GM21529 (cell line): ENCODE measurements at regions not wholly inside any gene's neighbourhood (a gene's known extent, or its start where the extent isn't known, plus 50 kb on each side); places are given as distances from the start of the nearest gene placed in this dataset.
"Not testable (repeated sequence)": the region's sequence is repeated elsewhere in the genome, so short reads cannot be mapped to it uniquely, and the experiment has no call there.

ENCODE experiments used
- ATAC-seq: cut with Tn5 transposase; IDR thresholded peaks from one replicate; pipeline ENCODE4 v1.9.1; 2021; ENCODE audit not compliant: unreplicated experiment

- ATAC-seq: no peak
Measured at GRCh38 chr3:71994906-71995305, 210.0 kb upstream of the PROK2 start.

DNA sequence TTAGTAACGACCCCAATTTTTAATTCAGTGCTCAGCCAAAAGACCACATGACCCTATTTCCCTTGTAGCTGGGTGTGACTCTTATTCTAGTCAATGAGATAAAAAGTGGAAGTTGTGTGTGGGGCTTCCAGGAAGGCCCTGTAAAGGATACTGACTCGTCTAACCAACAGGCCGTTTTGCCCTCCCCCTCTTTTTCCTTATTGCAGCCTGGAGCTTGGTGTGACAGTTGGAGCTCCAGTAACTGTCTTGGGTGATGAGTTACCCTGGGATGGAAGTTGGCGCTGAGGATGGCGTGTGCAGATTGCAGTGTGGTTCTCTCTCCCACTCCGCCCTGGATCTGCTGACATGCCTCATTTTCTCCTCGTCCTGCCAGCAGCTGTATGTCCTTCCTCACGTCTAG lies 209.3 kb upstream of the PROK2 start:
- no peak for ATAC-seq

DNA sequence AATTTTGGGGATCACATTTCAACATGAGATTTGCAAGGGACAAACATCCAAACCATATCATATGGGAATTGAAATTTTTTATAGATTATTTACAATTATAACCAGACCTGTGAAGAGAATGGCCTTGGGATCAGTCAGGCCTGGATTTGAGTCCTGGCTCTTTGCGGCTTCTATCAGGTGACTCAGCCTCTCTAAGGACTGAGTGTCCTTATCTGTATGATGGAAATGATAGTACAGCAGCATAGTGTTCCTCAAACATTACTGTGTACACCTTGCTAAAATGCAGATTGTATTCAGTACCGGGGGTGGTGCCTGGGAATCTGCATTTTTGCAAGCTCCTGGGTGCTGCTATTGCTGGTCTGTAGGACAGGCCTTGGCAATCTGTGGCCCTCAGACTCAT lies 206.7 kb upstream of the PROK2 start:
- ATAC-seq: no peak

GRCh38 chr3:71991046-71991445 lies 206.1 kb upstream of the PROK2 start:
- no peak for ATAC-seq

- ATAC-seq: no peak
Measured at GRCh38 chr3:71990545-71990944, 205.6 kb upstream of the PROK2 start.

DNA sequence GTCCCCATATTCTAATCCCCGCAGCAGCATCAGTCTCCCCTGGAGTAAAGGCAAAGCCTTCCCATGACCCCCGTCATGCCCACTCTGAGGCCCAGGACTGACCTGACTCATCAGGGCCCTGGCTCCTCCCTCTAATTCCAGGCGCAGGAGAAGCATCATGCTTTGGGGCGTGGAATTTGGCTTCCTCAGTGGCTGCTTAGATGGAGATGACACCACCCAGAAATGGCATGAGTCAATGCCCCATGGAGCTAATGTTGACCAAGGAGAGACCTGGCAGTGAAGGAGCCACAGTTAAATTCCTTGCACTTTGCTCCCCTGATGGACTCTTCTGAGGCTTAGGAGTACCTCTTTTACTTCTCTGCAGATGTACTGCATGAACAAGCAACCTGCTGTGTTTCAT lies 204.2 kb upstream of the PROK2 start:
- no peak for ATAC-seq

- no peak for ATAC-seq
Measured at GRCh38 chr3:71987828-71988227, 202.9 kb upstream of the PROK2 start.

GRCh38 chr3:71987089-71987735 lies 202.3 kb upstream of the PROK2 start:
- ATAC-seq: no peak

GRCh38 chr3:71986606-71987005 lies 201.7 kb upstream of the PROK2 start:
- ATAC-seq: no peak

DNA sequence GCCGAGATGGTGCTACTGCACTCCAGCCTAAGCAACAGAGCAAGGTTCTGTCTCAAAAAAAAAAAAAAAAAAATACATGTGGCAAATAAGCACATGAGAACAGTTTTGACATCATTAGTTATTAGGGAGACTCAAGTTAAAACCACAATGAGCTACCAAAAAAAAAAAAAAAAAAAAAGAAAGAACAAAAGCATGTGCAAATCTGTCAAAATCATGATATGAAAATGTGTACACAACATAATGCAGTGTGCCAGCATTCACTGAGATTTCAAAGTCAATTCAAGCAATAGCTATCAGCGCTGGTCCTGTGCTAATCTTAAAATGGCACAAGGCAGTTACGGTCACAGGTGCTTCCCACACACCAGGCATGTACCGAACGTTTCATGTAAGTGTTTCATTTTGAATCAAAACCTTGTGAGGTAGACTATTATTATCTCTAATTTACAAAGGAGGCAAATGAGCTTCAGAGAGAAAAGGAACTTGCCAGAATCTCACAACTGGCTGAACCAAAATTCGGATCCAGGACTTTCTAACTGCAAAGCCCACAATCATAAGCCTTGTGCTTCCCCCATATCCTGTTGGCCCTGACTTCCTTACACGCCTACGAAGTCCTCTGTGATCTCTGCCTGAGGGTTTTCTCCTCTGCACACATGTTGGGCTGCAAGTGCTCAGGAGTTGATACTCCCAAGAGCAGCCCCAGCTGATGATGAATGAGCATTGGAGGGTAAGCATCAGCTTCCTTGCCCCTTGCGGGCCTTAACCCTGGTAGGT lies 200.1 kb upstream of the PROK2 start:
- ATAC-seq: peak; percentile 94

DNA sequence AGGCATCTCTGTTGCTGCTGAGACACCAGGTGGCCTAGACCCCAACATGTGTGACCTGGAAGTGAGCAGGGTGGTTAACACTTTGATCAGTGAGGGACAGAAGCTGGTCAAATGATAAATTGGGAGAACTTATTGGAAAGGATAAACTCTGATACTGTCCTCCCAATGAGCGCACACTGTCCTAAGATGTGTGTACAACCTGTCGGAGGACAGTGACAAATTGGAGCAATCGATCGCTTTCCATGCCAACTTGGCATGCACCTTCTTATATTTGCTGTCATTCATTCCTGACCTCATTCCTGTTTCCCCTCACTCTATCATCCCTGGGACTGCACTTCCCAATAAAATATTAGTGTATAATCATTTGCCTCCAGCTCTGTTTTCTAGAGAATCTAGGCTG lies 198.7 kb upstream of the PROK2 start:
- ATAC-seq: no peak

DNA sequence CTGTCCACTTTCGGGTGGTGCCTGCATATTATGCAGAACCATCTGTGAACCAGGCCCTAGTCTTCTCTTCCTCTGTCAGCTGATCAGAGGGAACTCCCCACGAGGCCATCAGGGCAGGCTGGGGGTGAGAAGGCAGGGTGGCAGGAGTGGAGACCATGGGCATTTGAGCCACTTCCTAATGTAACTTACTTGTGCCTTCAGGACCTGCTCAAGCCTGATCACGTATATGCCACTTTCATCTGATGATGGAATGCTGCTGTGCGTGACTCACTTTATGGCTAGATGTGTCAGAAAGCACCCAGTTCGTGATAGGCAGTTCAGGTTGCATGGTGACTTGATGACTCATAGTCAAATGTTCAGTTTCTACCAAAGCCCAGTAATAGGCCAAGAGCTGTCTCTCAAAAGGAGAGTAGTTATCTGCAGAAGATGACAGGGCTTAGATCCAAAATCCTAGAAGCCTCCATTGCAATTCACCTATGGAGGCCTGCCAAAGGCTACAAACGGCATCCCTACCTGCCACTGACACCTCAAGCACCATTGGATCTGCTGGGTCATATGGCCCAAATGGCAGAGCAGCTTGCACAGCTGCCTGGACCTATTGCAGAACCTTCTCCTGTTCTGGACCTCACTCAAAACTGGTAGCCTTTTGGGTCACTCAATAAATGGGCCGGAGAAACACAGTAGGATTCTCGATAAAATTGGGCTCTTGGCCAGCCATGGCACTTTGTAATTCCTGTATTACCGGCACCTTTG lies 197.7 kb upstream of the PROK2 start:
- ATAC-seq: not testable (repeated sequence)

- ATAC-seq: no peak
Measured at GRCh38 chr3:71979175-71979574, 194.2 kb upstream of the PROK2 start.

- ATAC-seq: peak; percentile 84
Measured at GRCh38 chr3:71978150-71978721, 193.3 kb upstream of the PROK2 start.

DNA sequence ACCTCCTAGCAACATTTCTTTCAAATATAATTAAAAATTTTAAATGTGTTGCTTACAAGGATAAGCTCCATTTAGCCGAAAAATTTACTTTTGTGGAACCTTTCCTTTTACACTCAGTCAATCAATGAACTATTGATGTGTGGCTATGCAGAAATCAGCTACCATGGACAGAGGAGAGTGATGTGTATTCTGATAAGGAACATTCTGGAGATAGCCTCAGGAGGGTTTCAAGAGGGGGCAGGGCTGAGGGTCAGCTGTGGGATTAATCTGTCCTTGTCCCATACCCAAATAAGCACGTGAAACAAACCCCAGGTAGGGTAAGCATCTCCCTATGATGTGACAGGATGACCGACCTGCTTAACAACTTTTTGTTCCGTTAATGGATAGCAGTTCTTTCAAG lies 192.6 kb upstream of the PROK2 start:
- no peak for ATAC-seq

- no peak for ATAC-seq
Measured at GRCh38 chr3:71975573-71975972, 190.6 kb upstream of the PROK2 start.

- no peak for ATAC-seq
Measured at GRCh38 chr3:71974786-71975185, 189.8 kb upstream of the PROK2 start.

DNA sequence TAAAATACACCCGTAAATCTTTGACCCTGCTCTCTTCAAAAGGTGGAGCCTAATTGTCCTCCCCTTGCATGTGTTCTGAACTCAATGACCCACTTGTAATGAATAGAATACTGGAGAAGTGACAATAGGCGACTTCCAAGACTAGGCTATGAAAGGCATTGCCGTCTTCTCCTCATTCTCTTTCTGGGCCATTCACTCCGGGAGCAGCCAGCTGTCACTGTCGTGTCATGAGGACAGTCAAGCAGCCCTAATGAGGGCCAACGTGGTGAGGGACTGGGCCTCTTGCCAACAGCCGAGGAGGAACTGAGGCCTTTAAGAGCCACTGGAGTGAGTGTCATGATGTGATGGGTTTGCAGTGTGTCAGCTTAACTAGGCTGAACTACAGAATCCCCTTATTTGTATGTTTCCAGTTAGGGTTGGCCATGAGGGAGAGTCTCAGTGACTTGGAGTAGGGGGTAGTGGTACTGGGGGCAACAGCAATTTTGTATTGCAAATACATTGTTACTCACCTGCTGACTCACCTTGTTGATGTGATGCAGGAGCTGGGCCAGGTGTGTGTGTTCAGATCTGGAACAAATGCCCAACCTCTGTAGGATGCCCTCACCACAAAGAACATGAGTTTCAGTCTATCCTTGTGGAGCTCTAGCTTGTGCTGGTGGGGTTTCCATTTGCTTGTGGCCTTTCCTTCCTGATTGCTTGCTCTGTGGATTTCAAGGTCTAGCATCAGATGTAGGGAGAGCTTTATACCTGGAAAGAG lies 188.5 kb upstream of the PROK2 start:
- no peak for ATAC-seq

DNA sequence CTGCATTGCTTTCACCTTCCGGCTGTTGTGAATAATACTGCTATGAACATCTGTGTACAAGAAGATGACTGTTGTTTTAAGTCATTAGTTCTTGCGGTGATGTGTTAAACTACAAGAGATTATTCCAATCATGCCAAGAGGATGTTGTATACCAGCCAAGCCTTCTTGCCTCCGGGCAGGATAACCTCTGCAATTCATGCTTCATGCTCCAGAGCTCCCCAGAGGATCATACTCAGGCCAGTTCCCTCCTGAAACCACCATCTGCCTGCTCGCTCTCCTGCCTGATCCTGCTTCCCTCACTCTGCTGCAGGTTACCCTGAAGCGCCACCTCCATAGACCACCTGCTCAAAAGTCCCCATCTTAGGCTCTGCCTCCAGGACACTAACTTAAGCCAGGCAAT lies 187.1 kb upstream of the PROK2 start:
- no peak for ATAC-seq

DNA sequence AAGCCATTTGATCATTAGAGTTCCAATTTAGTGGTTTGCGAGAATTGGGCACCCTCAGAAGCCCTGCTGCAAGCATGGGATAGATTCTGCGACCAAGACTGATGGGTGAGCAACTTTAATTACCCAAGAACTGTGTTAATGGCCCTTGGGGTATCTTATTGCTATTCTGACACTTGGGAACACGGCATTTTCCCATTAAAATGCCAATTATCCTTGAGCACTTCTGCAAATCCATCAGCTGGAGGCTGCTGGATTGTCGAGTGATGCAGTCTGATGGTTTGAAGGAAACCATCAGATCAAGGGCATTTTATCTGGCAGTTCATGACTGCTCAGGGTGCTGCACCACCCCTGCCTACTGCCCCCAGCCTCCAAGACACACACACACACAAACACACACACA lies 183.6 kb upstream of the PROK2 start:
- no peak for ATAC-seq

DNA sequence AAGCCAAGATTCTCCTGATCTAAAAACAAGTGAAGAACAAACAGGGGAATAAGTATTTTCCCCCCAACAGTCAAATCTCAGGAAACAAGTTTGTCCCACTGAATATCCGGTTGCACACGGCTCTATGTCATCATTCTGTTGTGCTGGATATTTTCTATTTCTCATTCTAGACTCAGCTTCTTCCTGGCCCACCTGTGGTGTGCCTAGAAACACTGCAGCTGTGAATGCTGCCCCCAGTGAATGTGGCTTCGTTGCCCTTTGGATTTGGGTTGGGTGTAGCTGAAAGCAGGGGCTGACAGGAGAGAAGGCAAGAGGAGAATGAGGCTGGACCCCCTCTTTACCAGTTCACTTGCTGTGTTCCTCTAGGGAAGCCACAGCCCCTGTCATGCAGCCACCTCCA lies 181.2 kb upstream of the PROK2 start:
- ATAC-seq: no peak
